ENCODE measurements at regions not wholly inside any gene's neighbourhood (a gene's known extent, or its start where the extent isn't known, plus 50 kb on each side); places are given as distances from the start of the nearest gene placed in this dataset.

- no peak overlapping the region for H3K27ac ChIP-seq (ENCODE audit: low read depth, low read length)
- no peaks in the 10 kb centered on the region for H3F3A ChIP-seq (ENCODE audit: insufficient read depth)
- no peaks in the 10 kb centered on the region for H3K79me2 ChIP-seq (ENCODE audit: insufficient read depth, low read length)
- no peak overlapping the region for H3K4me2 ChIP-seq (ENCODE audit: low read depth, low read length, poor library complexity, severe bottlenecking)
- H3K36me3 ChIP-seq (ENCODE audit: low read length): no peaks in the 10 kb centered on the region
- H3K9me3 ChIP-seq (ENCODE audit: insufficient read depth, low read length): no peaks in the 10 kb centered on the region
- no peaks in the 10 kb centered on the region for H3K9me2 ChIP-seq (replicated peaks; ENCODE audit: insufficient read depth, low read length)
- no peak overlapping the region for H3K9ac ChIP-seq (ENCODE audit: low read length)
- TF ChIP-seq CTCF (IDR thresholded peaks at IDR 0.05; ENCODE audit: insufficient read depth, low read length, poor library complexity, severe bottlenecking) (no peak), EZH2phosphoT487 (conservative IDR thresholded peaks at IDR 0.05; ENCODE audit: low read length) (no peak)
- no peaks in the 10 kb centered on the region for H4K20me1 ChIP-seq (ENCODE audit: low read depth, low read length)
- no peaks in the 10 kb centered on the region for H3K27me3 ChIP-seq (ENCODE audit: low read length)
- no peak overlapping the region for H2AFZ ChIP-seq (ENCODE audit: low read depth, low read length, severe bottlenecking)
- H3K4me3 ChIP-seq (ENCODE audit: insufficient read depth, low read length, poor library complexity, severe bottlenecking): no peak overlapping the region
Observed at GRCh38 chr7:136046548-136046947, 69.4 kb upstream of the MTPN start.

GRCh38 chr7:136045992-136046391 lies 68.8 kb upstream of the MTPN start:
- TF ChIP-seq EZH2phosphoT487 (conservative IDR thresholded peaks at IDR 0.05; ENCODE audit: low read length) (no peak), CTCF (IDR thresholded peaks at IDR 0.05; ENCODE audit: insufficient read depth, low read length, poor library complexity, severe bottlenecking) (no peak)

DNA sequence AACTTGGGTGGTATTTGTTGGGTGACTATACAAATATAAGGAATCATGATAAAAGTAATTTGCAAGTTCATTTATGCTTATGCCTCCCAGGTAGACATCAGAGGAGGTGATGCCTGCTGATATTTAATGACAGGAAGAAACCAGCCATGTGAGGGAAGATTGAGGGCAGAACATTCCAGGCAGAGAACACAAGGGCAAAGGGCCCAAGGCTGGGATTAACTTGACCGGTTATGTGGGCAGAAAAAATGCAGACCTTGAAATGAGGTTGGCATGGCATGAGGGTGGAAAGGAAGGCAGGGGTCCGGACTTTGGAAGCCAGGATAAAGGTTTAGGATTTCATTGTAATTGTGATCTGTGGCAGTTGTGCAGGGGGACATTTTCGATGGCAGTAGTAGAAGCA lies 68.0 kb upstream of the MTPN start:
- Histone ChIP-seq H3K9me2 (replicated peaks; ENCODE audit: insufficient read depth, low read length) (no peaks in the 10 kb centered on the region), H3K4me2 (ENCODE audit: low read depth, low read length, poor library complexity, severe bottlenecking) (no peak overlapping the region), H4K20me1 (ENCODE audit: low read depth, low read length) (no peaks in the 10 kb centered on the region), H3K27me3 (ENCODE audit: low read length) (no peaks in the 10 kb centered on the region), H3K9me3 (ENCODE audit: insufficient read depth, low read length) (no peaks in the 10 kb centered on the region), H3F3A (ENCODE audit: insufficient read depth) (no peaks in the 10 kb centered on the region), H3K27ac (ENCODE audit: low read depth, low read length) (no peak overlapping the region), H2AFZ (ENCODE audit: low read depth, low read length, severe bottlenecking) (no peak overlapping the region), H3K9ac (ENCODE audit: low read length) (no peak overlapping the region), H3K4me3 (ENCODE audit: insufficient read depth, low read length, poor library complexity, severe bottlenecking) (no peak overlapping the region), H3K79me2 (ENCODE audit: insufficient read depth, low read length) (no peaks in the 10 kb centered on the region), H3K36me3 (ENCODE audit: low read length) (no peaks in the 10 kb centered on the region)
- TF ChIP-seq CTCF (IDR thresholded peaks at IDR 0.05; ENCODE audit: insufficient read depth, low read length, poor library complexity, severe bottlenecking) (no peak), EZH2phosphoT487 (conservative IDR thresholded peaks at IDR 0.05; ENCODE audit: low read length) (no peak)

More at GRCh38 chr7:136045992-136046391, 68.8 kb upstream of the MTPN start:
- Histone ChIP-seq H3K4me2 (ENCODE audit: low read depth, low read length, poor library complexity, severe bottlenecking) (no peak overlapping the region), H3K4me3 (ENCODE audit: insufficient read depth, low read length, poor library complexity, severe bottlenecking) (no peak overlapping the region), H3K9ac (ENCODE audit: low read length) (no peak overlapping the region), H3K9me2 (replicated peaks; ENCODE audit: insufficient read depth, low read length) (no peaks in the 10 kb centered on the region), H3K79me2 (ENCODE audit: insufficient read depth, low read length) (no peaks in the 10 kb centered on the region), H3F3A (ENCODE audit: insufficient read depth) (no peaks in the 10 kb centered on the region), H3K27ac (ENCODE audit: low read depth, low read length) (no peak overlapping the region), H3K27me3 (ENCODE audit: low read length) (no peaks in the 10 kb centered on the region), H3K9me3 (ENCODE audit: insufficient read depth, low read length) (no peaks in the 10 kb centered on the region), H2AFZ (ENCODE audit: low read depth, low read length, severe bottlenecking) (no peak overlapping the region), H3K36me3 (ENCODE audit: low read length) (no peaks in the 10 kb centered on the region), H4K20me1 (ENCODE audit: low read depth, low read length) (no peaks in the 10 kb centered on the region)
